ENCODE measurements at regions not wholly inside any gene's neighbourhood (a gene's known extent, or its start where the extent isn't known, plus 50 kb on each side); places are given as distances from the start of the nearest gene placed in this dataset.

DNA sequence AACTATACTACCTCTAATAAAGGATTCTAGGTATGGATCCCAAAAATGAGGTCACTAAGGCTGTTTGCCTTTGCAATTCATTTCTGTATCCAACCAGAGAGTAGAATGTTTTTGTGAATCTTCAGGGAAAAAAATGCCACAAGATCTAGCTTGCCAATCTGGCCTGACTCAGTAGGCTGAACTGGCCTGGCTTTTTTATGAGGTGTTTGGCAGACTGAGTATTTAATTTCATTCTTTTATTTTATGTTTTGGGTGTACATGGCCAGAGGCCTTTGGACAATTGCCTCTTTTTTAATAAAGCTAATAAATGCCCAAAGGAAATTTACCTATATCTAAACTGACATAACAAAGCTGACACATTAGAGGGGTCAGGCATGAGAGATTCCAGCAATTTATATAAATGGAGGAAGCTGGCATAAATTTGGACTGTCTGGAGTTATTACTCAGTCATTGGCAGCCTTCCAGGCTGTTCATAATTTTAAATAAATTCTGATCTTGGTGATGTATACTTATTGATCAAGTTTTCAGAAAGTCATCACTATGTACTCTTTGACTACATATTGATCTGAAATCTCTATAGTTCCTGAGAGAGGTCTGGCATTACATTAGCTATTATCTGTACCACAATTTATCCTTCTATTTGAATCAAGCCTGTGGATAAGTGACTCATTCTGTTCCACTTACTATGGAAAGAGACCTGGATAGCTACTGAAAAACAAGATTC, 376.4 kb upstream of the NOCT start:
- TF ChIP-seq, protein P1, sequence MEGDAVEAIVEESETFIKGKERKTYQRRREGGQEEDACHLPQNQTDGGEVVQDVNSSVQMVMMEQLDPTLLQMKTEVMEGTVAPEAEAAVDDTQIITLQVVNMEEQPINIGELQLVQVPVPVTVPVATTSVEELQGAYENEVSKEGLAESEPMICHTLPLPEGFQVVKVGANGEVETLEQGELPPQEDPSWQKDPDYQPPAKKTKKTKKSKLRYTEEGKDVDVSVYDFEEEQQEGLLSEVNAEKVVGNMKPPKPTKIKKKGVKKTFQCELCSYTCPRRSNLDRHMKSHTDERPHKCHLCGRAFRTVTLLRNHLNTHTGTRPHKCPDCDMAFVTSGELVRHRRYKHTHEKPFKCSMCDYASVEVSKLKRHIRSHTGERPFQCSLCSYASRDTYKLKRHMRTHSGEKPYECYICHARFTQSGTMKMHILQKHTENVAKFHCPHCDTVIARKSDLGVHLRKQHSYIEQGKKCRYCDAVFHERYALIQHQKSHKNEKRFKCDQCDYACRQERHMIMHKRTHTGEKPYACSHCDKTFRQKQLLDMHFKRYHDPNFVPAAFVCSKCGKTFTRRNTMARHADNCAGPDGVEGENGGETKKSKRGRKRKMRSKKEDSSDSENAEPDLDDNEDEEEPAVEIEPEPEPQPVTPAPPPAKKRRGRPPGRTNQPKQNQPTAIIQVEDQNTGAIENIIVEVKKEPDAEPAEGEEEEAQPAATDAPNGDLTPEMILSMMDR (IDR thresholded peaks at IDR 0.05; ENCODE audit: low read depth, low read length): no peak
- H3K4me3 ChIP-seq (ENCODE audit: low read depth, low read length): no peak overlapping the region

DNA sequence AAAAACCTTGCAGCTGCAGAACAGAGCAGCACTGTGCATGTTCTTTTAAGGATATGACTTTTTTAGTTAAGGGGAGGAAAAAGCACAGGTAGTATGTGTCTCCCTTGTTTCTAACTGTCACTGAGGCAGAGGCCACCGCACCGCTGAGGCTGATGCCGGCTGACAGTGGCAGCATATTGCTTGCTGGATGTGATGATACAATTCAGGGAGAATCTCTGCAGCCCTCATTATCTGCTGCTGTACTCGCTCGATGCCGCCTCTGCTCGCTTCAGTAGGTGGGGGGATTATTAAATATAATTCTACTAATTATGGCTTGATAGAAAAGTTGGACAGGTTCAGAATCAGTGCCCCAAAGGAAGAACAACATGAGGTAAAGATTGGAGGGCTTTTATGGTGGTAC, 378.8 kb upstream of the NOCT start:
- no peak overlapping the region for H3K4me3 ChIP-seq (ENCODE audit: low read depth, low read length)
- TF ChIP-seq, protein P1 (IDR thresholded peaks at IDR 0.05; ENCODE audit: low read depth, low read length): no peak

DNA sequence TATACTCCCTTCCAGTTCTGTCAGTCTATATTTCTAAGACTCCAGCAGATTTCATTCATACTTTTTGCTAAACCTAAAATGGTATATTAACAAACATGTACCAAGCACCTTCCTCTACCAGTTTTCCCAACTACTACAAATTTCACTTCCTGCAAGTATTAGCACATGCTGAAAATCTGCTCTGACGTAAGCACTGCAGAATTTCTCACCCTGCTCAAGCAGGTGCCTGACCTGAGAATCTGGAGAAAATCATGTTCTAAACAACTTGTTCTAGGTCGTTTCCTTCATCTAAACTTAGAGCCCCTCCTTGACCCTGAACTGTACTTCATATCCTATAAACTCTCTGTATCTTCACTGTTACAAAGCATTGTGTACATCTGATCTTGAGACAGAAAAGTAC, 380.7 kb upstream of the NOCT start:
- no peak overlapping the region for H3K4me3 ChIP-seq (ENCODE audit: low read depth, low read length)
- TF ChIP-seq, protein P1 (IDR thresholded peaks at IDR 0.05; ENCODE audit: low read depth, low read length): no peak

DNA sequence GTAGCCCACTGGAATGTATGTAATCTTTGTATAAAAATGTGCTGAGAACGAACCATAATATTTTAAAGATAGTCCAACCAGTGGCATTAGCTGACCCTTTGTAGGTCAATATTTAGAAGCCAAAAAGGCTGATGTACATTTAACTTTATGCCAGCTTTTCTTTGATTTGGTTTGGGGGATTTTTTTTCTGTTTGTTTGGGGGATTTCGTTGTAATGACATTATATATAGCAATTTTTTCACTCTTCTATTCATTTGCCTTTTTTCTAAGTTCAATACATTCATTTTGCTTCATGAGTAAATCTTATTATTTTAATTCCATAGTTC, 382.0 kb upstream of the NOCT start:
- TF ChIP-seq, protein P1 (IDR thresholded peaks at IDR 0.05; ENCODE audit: low read depth, low read length): no peak
- no peak overlapping the region for H3K4me3 ChIP-seq (ENCODE audit: low read depth, low read length)

DNA sequence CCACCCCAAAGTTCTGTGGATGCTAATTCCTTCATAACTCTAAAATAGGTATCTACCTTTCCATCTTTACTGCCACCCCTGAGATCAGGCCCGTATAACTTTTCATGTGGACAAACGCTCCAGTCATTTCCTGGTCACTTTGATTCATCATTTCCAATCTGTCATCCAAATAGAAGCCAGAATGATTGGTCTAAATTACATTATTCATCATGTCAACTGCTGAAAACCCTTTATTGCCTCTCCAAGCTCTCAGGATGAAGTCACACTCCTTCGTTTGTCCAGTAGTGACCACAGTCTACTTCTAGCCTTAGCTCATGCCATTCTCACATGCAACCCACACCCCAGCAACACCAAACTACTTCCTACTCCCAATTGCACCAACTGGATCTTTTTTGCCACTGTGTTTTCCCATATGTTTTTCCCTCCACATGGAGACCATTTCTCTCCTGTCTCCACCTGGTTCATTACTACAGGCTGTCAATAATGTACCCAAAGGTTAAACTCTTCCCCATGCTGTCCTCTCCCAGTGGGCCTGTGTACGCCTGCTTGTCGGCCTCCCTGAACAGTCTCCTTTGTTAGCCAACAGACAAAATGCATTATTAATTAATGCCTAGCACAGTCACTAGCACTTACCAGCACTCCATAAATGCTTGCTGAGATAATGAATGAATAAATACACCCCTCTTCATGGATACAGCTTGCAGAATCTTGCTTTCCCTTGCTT, 382.6 kb upstream of the NOCT start:
- H3K4me3 ChIP-seq (ENCODE audit: low read depth, low read length): no peak overlapping the region
- TF ChIP-seq, protein P1 (IDR thresholded peaks at IDR 0.05; ENCODE audit: low read depth, low read length): no peak

DNA sequence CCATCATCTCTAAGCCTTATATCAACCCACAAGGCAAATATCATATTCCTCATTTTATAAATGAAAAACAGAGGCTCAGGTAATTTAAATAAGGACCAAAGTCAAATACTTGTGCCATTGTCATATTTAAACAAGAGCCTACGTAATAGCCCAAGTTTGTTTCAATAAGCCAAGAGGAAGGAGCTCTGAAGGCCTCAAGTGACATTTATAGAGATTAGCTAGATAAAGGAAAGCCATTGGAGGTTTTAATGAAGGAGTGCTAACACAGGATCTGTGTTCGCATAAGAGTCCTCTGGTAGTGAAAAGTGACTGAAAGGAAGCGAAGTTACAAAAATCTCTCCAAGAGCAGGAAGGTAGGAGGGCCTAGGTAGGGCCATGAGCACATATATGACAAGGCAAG, 384.9 kb upstream of the NOCT start:
- H3K4me3 ChIP-seq (ENCODE audit: low read depth, low read length): no peak overlapping the region
- TF ChIP-seq, protein P1 (IDR thresholded peaks at IDR 0.05; ENCODE audit: low read depth, low read length): no peak

DNA sequence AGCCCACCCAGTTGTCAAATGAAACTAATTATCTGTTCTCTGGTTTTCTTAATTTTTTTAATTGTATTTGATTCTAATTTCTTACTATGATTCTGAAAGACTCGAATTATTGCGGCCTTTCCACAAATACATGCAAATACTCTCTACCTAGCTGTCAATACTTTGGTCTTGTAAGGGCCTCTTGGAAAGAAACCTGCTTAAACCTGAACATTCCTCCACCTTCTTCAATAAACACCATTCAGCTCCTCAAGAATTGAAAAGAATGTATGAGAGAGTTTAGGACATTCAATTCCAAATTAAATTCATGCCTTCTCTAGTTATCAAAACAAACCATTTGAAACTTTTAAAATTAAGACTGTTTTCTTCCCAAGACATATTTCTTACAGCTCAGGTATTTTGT, 385.9 kb upstream of the NOCT start:
- TF ChIP-seq, protein P1 (IDR thresholded peaks at IDR 0.05; ENCODE audit: low read depth, low read length): no peak
- no peak overlapping the region for H3K4me3 ChIP-seq (ENCODE audit: low read depth, low read length)
